ENCODE measurements at regions not wholly inside any gene's neighbourhood (a gene's known extent, or its start where the extent isn't known, plus 50 kb on each side); places are given as distances from the start of the nearest gene placed in this dataset.

DNA sequence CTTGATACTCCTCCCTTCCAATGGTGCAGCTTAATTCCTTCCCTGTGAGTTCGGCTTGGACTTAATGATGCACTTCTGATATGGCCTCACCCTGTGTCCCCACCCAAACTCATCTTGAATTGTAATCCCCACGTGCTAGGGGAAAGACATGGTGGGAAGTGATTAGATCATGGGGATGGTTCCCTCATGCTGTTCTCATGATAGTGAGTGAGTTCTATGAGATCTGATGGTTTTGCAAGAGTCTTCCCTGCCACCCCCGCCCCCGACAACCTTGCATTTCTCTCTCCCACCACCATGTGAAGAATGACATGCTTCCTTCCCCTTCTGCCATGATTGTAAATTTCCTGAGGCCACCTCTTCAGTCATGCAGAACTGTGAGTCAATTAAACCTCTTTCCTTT, 50.3 kb upstream of the HLA-G start:
- H3K27me3 Mint-ChIP-seq: peaks cover 85% of the 10 kb centered on the region
- H3K4me1 Mint-ChIP-seq: no peaks in the 10 kb centered on the region
- DNase-seq (ENCODE audit: low spot score in 2 of 2) (no peak), ATAC-seq (replicated peaks; ENCODE audit: extremely low read depth, poor library complexity, severe bottlenecking) (no peak)
- no peak overlapping the region for H3K4me3 Mint-ChIP-seq
- no peaks in the 10 kb centered on the region for H3K9me3 Mint-ChIP-seq
- no peak overlapping the region for H3K27ac Mint-ChIP-seq (ENCODE audit: low read depth)
- no peaks in the 10 kb centered on the region for H3K36me3 Mint-ChIP-seq (ENCODE audit: insufficient read depth)

Measured in central memory CD8-positive, alpha-beta T cell (primary cell).